Esophagus (tissue), 2 donors: ENCODE measurements at regions not wholly inside any gene's neighbourhood (a gene's known extent, or its start where the extent isn't known, plus 50 kb on each side); places are given as distances from the start of the nearest gene placed in this dataset.
A peak's percentile ranks its signal among the peaks of the same experiment; 100 is the strongest.

Experiments
- H3K27ac ChIP-seq, 2 donors: one replicate each; pipeline ENCODE4 v1.5.1; 2013; ENCODE audit warnings: low read depth in 2 of 2, mild to moderate bottlenecking in 2 of 2, inconsistent platforms in 1 of 2, low read length in 1 of 2, moderate library complexity in 1 of 2
- H3K27me3 ChIP-seq, 2 donors: one replicate each; pipeline ENCODE4 v1.6.1; 2013; ENCODE audit warnings: low read length in 2 of 2, control low read depth in 1 of 2, mild to moderate bottlenecking in 1 of 2; ENCODE audit not compliant: insufficient read depth in 2 of 2, control insufficient read depth in 1 of 2
- H3K36me3 ChIP-seq, 2 donors: one replicate each; pipeline ENCODE4 v1.6.1; 2013; ENCODE audit warnings: low read length in 1 of 2; ENCODE audit not compliant: control insufficient read depth in 2 of 2, insufficient read depth in 2 of 2
- H3K4me1 ChIP-seq, 2 donors: one replicate each; pipeline ENCODE4 v1.6.1; 2013; ENCODE audit warnings: low read length in 1 of 2; ENCODE audit not compliant: control insufficient read depth in 2 of 2, insufficient read depth in 2 of 2
- H3K4me3 ChIP-seq, 2 donors: one replicate each; pipeline ENCODE4 v1.5.1; 2013; ENCODE audit warnings: low read length in 2 of 2, mild to moderate bottlenecking in 2 of 2, low read depth in 1 of 2, moderate library complexity in 1 of 2
- H3K9me3 ChIP-seq, 2 donors: one replicate each; pipeline ENCODE4 v1.6.1; 2013; ENCODE audit warnings: mild to moderate bottlenecking in 2 of 2, low read depth in 1 of 2, low read length in 1 of 2, moderate library complexity in 1 of 2; ENCODE audit not compliant: control insufficient read depth in 2 of 2, insufficient read depth in 1 of 2
- WGBS, 2 donors: extraction: QIAGEN DNeasy Blood & Tissue Kit; methylation state at CpG; one replicate each; pipeline ENCODE4 v1.1.7; 2013; 5-methylcytosine and 5-hydroxymethylcytosine counted together
- donor health status: healthy with polysubstance abuse.
- donor health status: Bipolar disorder and iron deficiency.

DNA sequence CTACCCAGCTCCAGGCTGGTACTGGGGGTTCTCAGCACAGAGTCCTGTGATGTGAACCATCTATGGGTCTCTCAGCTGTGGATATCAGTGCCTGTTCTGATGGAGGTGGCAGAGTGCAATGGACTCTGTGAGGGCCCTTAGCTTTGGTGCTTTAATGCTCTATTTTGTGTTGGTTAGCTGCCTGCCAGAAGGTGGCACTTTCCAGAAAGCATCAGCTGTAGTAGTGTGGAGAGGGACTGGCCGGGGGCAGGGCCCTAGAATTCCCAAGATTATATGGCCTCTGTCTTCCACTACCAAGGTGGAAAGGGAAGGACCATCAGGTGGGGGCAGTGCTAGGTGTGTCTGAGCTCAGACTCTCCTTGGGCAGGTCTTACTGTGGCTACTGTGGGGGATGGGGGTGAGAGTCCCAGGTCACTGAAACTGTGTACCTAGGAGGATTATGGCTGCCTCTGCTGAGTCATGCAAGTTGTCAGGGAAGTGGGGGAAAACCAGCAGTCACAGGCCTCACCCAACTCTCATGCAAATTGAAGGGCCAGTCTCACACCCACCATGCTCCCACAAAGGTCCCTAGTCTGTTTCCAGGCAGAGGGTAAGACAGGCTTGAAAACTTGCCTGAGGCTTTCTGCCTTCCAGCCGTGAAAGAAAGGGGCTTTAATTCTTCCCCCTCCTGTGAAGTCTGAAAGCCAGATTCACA is 878.1 kb downstream of the C12orf50 start:
- no peak overlapping the region for H3K4me3 ChIP-seq
- H3K27ac ChIP-seq = peak overlapping the region; percentile 65 to 83
- no peaks in the 10 kb centered on the region for H3K36me3 ChIP-seq
- H3K27me3 ChIP-seq = no peaks in the 10 kb centered on the region
- no peaks in the 10 kb centered on the region for H3K9me3 ChIP-seq
- 53 to 65% methylated on average over 2 of the region's 2 CpGs for WGBS, 2 donors
- H3K4me1 ChIP-seq = peaks cover 0 to 6% of the 10 kb centered on the region in 2 donors

DNA sequence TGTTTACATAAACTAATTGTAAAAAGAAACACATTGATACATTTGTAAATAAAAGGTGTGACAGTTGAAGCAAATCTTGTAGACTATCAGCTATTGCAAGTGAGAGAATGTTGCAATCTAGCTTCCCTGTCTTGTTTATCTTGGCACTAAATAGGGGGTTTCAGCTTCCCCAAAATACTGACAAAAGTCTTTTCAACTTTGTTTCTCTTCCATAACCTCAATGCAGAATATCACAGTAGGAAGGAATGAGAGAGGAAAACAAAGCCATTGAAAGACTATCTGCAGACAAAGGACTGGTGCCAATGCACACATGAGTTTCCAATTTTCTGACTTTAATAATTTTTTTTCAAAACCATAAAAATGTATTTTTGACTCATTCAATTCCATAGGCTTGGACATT is 886.2 kb upstream of the MGAT4C start:
- Histone ChIP-seq H3K4me3 (no peak overlapping the region), H3K4me1 (no peaks in the 10 kb centered on the region), H3K27ac (no peak overlapping the region), H3K36me3 (no peaks in the 10 kb centered on the region), H3K27me3 (no peaks in the 10 kb centered on the region), H3K9me3 (no peaks in the 10 kb centered on the region)

DNA sequence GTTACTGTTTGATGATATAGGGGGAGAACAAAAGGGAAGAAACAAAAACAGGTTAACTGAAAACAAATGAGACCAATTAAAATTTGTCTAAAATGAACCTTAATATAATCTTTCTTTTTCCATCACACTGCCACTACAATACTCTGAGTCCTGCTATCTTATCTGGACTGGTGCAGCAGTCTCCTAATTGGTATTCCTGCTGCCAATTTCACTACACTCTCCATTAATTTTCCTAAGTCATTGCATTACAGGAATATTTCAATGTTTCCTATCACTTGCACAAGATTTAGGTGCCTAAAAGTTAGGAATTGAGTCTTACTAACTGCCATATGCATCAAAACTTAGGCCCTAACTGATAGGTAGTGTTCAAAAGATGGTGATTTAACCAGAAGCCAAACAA is 884.9 kb upstream of the MGAT4C start:
- Histone ChIP-seq H3K36me3 (no peaks in the 10 kb centered on the region), H3K9me3 (no peaks in the 10 kb centered on the region), H3K4me1 (no peaks in the 10 kb centered on the region)

DNA sequence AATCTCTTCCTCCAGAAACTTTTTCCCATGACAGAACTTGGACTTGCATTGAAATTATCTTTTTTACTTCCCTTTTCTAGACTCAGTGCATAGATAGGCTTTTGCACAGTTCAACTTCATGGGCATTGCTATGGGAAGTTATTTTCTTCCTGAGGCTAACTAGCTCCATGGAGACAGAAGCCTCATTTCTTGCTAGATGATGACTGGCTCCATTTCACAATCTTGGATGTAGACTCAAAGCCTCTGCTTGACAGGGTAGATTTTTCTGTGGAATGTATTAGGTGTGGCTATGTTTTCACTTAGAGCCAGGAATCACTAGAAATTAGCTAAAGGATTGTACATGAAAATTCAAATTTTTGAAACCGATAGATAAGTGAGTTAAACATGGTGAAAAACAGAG is 884.1 kb upstream of the MGAT4C start:
- Histone ChIP-seq H3K36me3 (no peaks in the 10 kb centered on the region), H3K9me3 (no peaks in the 10 kb centered on the region), H3K27ac (no peak overlapping the region), H3K4me3 (no peak overlapping the region), H3K27me3 (no peaks in the 10 kb centered on the region), H3K4me1 (no peaks in the 10 kb centered on the region)
- WGBS, 2 donors = 69 to 85% methylated on average over 1 of the region's 1 CpG

More for the DNA sequence above, 884.9 kb upstream of the MGAT4C start:
- no peak overlapping the region for H3K27ac ChIP-seq
- H3K4me3 ChIP-seq = no peak overlapping the region
- no peaks in the 10 kb centered on the region for H3K27me3 ChIP-seq

DNA sequence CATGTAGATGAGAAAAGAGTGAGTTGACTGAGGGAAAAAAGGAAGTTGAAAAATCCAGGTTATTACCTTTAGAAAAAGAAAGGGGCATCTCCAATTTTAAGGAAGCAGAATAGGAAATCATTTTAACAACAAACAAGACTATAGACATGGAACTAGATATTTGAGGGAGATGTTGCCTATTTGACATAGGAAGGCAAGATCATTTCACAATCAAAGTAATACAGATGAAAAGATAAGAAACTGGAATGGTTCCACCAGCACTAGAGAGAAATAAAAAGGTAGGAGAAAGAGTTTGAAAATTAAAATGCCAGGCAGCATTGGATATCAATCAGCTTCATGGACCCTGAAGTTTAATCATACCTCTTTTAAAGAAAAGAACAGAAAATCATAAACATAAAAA is 881.0 kb upstream of the MGAT4C start:
- Histone ChIP-seq H3K27me3 (no peaks in the 10 kb centered on the region), H3K27ac (no peak overlapping the region), H3K4me3 (no peak overlapping the region), H3K4me1 (no peaks in the 10 kb centered on the region), H3K36me3 (no peaks in the 10 kb centered on the region), H3K9me3 (no peaks in the 10 kb centered on the region)

DNA sequence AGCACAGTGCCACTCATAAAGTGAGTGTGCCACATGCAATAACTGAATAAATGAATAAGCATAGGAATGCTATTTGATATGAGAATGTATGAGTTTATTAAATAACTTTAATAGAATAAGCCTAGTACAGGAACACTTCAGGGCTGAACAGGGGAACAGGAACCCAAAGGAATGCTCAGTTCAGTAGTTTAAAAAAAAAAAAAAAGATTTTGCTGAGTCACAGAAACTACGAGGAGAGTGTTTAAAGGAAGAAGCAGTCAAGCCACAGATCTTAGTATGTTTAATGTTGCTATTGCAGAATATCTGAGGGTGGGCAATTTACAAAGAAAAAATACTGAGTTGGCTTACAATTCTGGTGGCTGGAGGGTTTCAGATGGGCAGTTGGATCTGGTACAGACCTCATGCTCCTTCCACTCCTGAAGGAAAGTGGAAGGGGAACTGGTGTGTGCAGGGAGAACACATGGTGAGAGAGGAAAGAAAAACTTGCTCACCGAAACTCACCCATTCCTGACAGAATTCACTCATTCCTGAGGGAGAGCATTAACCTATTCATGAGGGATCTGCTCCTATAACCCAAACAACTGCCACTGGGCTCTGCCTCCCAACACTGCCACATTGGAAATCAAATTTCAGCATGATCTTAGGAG is 880.3 kb upstream of the MGAT4C start:
- 39 to 40% methylated on average over 2 of the region's 2 CpGs for WGBS, 2 donors
- H3K27me3 ChIP-seq = no peaks in the 10 kb centered on the region
- no peaks in the 10 kb centered on the region for H3K9me3 ChIP-seq
- H3K4me3 ChIP-seq = no peak overlapping the region
- H3K27ac ChIP-seq = no peak overlapping the region
- no peaks in the 10 kb centered on the region for H3K36me3 ChIP-seq
- H3K4me1 ChIP-seq = no peaks in the 10 kb centered on the region

DNA sequence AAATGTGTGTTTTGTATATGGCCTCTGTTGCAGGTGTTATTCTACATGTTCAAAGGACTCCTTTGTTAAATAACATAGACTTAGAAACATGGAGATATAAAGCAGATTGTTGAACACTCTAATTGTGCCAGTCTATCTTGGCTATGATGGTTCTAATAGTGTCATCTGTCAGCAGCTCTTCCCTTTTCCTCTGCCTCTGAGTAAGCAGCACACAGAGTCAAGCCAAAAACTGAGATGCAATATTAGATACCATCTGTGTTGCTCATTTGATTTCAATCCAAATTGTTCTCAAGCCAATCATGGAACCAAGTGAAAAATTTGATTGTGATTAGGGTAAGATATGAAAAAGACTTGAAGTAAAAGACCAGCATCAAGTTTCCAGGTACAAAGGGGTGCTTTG is 871.1 kb upstream of the MGAT4C start:
- Histone ChIP-seq H3K27me3 (no peaks in the 10 kb centered on the region), H3K4me3 (no peak overlapping the region), H3K36me3 (no peaks in the 10 kb centered on the region), H3K27ac (no peak overlapping the region), H3K9me3 (no peaks in the 10 kb centered on the region), H3K4me1 (no peaks in the 10 kb centered on the region)

DNA sequence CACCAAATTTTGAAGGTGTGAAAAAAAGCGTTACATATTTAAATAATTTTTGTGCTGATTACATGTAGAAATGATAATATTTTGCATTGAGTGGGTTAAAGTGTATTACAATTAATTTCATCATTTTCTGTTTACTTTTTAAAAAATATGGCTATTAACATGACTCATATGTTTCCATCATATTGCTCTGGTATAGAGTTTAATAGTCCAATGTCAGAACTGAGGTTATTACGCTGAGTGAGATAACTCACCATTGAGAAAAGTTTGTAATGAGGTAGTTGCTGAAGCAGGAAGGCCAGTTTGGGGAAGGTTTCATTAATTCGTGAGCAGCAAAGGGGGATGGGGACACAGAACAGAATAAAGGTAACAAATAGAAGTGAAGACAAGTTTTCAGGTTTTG is 865.7 kb upstream of the MGAT4C start:
- H3K36me3 ChIP-seq = no peaks in the 10 kb centered on the region
- no peaks in the 10 kb centered on the region for H3K9me3 ChIP-seq
- H3K4me1 ChIP-seq = no peaks in the 10 kb centered on the region
- WGBS, 2 donors = 69 to 89% methylated on average over 3 of the region's 3 CpGs
- no peak overlapping the region for H3K4me3 ChIP-seq
- no peaks in the 10 kb centered on the region for H3K27me3 ChIP-seq
- no peak overlapping the region for H3K27ac ChIP-seq

DNA sequence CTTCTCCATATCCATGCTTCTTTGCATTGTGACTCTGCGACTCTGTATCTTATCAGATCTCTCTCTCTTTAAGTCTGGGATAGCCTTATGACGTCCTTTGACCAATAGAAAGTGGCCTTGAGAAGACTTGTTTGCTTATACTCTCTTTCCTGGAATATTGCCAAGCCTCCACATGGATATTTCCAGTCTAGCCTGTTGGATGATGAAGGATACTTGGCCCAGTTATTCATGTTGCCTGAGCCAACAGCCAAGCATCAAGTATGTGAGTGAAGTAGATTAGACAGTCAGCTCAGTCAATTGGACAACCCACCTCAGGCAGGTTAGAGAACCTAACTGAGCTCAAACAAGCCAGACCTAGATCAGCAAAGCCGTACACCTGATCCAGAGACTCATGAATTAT is 864.2 kb upstream of the MGAT4C start:
- Histone ChIP-seq H3K27ac (no peak overlapping the region), H3K27me3 (no peaks in the 10 kb centered on the region), H3K9me3 (no peaks in the 10 kb centered on the region), H3K4me3 (no peak overlapping the region), H3K36me3 (no peaks in the 10 kb centered on the region), H3K4me1 (no peaks in the 10 kb centered on the region)
- 52 to 75% methylated on average over 3 of the region's 3 CpGs for WGBS, 2 donors

DNA sequence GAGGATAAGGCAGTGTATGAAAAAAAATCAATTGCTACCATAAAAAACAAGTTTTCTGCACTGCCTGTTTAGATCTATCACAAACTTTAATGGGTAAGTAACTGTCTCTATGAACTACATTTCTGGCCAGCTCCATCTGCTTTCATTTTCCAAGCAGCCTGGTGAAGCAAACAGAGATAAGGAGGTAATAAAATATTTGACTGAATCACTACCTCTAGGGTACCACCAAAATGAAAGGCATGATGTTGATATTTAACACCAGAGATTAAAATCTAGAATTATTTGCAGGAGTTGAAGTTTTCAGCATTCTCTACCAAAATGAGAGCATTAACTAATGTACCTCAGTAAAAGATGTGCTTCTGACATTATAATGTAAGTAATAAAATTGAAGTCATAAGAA is 863.5 kb upstream of the MGAT4C start:
- no peaks in the 10 kb centered on the region for H3K36me3 ChIP-seq
- H3K4me1 ChIP-seq = no peaks in the 10 kb centered on the region
- no peak overlapping the region for H3K4me3 ChIP-seq

More for the DNA sequence above, 863.5 kb upstream of the MGAT4C start:
- H3K9me3 ChIP-seq = no peaks in the 10 kb centered on the region
- no peaks in the 10 kb centered on the region for H3K27me3 ChIP-seq
- H3K27ac ChIP-seq = no peak overlapping the region
